GM12864 (cell line): ENCODE measurements at regions not wholly inside any gene's neighbourhood (a gene's known extent, or its start where the extent isn't known, plus 50 kb on each side); places are given as distances from the start of the nearest gene placed in this dataset.

Experiments used
- DNase-seq: peaks from one replicate; pipeline ENCODE4 v3.0.0-alpha.2; 2011; ENCODE audit warnings: low read depth
- H3K4me3 ChIP-seq: 2 replicates; pipeline ENCODE4 v1.5.1; 2011; ENCODE audit warnings: mild to moderate bottlenecking, low read depth, low read length, control low read depth
- TF ChIP-seq, protein P1 (sequence below): IDR thresholded peaks from 2 replicates; pipeline ENCODE4 v1.5.1; 2011; ENCODE audit warnings: low read depth, mild to moderate bottlenecking, moderate library complexity, low read length, control low read depth, inconsistent platforms; ENCODE audit errors: missing control alignments

DNA sequence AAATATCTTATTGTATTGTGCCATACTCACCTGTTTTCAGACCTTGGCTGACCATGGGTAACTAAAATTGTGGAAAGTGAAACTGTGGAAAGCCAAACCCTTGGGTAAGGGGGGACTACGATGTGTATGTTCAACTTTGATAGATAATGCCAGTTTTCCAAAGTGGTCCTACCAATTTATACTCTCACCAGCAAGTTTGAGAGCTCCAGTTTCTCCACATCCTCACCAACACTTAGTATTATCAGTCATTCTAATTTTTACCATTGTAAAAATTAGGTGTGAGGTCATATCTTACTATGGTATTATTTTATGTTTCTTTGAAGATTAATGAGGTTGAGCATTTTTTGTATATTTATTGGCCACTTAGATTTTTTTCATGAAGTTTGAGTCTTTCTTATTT, 346.9 kb upstream of the PODXL start:
- no peak for DNase-seq
- TF ChIP-seq, protein P1, sequence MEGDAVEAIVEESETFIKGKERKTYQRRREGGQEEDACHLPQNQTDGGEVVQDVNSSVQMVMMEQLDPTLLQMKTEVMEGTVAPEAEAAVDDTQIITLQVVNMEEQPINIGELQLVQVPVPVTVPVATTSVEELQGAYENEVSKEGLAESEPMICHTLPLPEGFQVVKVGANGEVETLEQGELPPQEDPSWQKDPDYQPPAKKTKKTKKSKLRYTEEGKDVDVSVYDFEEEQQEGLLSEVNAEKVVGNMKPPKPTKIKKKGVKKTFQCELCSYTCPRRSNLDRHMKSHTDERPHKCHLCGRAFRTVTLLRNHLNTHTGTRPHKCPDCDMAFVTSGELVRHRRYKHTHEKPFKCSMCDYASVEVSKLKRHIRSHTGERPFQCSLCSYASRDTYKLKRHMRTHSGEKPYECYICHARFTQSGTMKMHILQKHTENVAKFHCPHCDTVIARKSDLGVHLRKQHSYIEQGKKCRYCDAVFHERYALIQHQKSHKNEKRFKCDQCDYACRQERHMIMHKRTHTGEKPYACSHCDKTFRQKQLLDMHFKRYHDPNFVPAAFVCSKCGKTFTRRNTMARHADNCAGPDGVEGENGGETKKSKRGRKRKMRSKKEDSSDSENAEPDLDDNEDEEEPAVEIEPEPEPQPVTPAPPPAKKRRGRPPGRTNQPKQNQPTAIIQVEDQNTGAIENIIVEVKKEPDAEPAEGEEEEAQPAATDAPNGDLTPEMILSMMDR, result no peak
- no peak overlapping the region for H3K4me3 ChIP-seq

DNA sequence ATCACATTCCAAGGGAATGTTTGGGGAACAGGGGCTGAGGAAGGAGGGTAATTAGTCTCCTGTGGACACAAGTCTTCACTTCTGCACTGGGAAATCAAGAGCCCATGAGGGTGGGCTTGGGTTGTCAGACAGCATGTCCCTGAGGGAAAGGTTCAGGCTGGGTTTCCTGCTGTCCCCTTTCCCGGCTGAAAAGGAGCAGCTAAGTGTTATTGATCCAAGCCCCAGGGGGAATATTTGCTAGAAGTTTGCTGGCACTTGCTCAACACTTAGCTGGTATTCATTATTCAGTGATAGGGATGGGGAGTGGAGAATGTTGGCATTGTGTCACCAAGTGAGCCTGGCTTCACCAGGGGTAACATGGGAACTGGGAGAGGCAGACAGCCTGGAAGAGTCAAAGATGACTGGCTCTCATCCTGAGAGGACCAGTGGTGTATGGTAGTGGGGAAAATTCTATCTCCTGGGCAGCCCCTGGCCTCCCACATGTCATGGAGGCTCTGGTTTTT, 344.4 kb upstream of the PODXL start:
- no peak for DNase-seq
- TF ChIP-seq, protein P1, result no peak
- no peak overlapping the region for H3K4me3 ChIP-seq

DNA sequence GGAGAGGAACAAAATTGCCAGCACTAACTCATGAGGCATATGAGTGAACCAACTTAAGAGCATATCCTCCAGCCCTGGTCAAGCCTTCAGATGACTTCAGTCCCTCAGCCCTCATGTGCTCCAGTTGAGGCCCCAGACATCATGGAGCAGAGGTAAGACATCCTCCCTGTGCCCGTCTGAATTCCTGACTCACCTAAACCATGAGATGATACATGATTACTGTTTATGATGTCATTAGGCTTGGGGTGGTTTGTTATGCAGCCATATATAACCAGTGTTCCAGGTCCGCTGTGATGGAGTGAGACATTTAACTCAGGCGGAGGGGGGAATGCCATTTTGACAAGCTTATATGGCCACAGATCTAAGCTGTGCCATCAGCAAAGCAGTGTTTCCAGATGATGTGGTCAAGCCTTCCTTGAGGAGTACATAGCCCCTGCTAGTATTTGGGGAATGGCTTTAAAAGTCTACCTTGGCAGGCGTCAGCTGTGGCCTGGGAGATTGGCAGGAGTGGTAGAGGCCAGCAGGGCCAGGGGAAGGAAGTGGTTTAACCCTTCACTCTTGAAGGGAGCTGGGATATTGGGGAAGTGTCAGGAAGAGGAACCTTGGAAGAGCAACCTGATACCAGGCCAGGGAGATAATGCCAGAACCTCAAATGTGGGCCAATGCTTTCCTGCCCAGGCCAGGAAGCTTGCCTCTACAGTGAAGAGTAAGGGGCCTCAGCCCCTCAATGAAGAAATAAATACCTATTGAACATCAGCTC, 343.0 kb upstream of the PODXL start:
- TF ChIP-seq, protein P1, result no peak
- no peak overlapping the region for H3K4me3 ChIP-seq
- no peak for DNase-seq

DNA sequence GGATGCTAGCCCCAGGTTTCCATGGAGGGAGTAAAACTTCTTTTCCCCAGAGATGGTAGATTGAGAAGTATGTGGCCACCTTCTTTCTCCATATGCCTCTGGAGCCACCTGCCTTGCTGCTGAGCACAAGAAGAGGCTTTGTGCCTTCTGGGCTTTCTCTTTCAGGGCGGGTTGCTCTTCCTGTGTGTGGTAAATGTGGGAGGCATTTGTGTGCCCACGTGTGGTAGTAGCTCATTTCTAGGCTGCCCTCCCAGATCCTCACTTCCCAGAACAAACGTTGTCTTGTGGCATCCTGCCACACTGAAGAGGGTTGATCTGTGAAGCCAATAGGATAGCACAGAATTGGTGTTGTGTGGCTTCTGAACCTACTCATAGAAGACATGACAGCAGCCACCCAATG, 342.0 kb upstream of the PODXL start:
- DNase-seq, result no peak
- no peak overlapping the region for H3K4me3 ChIP-seq
- TF ChIP-seq, protein P1, result no peak

DNA sequence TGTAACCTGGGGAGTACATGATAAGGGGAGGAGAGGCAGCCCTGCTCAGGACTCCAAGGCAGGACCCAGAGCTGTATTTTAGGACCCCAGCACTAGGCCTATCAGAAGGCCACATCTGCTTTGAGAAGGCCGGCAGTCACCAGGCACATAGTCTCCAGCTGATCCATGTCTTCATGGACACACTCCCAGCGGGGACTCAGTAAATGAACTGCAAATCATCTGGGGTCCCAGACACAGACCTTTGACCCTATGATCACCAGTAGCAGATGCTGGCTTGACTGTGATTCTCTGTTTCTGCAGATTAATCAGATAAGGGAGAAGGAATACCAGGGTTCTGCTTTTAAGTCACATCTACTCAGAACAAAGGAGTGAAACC, 341.4 kb upstream of the PODXL start:
- TF ChIP-seq, protein P1, result no peak
- no peak overlapping the region for H3K4me3 ChIP-seq
- no peak for DNase-seq

DNA sequence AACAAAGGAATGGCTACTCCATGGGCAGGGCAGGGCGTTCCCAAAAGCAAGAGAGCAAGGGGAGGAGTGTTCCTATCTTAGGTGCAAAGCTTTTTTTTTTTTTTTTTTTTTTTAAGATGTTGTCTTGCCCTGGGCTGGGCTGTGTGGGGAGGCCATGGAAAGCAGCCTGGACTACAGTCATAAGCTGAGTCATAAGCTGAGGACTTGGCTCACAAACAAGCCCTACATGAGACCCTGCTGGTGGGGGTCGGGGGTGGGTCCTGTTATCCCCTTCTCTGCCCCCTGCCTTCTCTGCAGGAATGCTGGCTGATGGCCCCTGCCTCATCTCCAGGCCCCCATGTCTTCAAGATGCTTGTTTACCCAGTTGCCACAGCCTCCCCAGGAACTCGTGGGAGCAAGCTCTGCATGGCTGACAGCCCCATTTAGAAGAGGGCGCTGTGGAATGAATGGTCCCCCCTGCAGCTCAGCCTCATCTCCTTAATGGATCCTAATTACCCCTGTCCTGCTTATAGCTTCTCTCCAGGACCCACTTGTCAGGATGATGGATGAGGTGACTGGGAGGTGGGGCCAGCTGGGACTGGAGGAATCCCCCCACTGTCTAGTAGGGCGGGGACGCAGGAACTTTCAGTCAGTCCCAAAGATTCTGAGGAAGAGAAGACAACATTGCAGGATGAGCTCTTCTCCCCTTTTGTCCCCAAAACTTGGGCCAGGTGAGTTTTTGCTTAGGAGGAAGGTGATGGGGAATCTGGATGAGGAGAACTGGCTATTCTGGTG, 340.8 kb upstream of the PODXL start:
- no peak overlapping the region for H3K4me3 ChIP-seq
- TF ChIP-seq, protein P1, result no peak
- DNase-seq, result no peak
